Pancreas (tissue), 10 donors: ENCODE measurements at regions not wholly inside any gene's neighbourhood (a gene's known extent, or its start where the extent isn't known, plus 50 kb on each side); places are given as distances from the start of the nearest gene placed in this dataset.
A peak's percentile ranks its signal among the peaks of the same experiment; 100 is the strongest.

Source experiments
- ATAC-seq, 4 donors: fragments of 200-7000 bp; cut with Tn5 transposase; one replicate each; pipeline versions ENCODE4 v1.8.0 to v1.9.1; 2020; ENCODE audit warnings: mild to moderate bottlenecking in 4 of 4, moderate library complexity in 4 of 4
- DNase-seq, 6 donors: peaks; one replicate each; pipeline ENCODE4 v3.0.0-alpha.2; 2020
- FAIRE-seq: peaks from 2 replicates; lab custom pipeline; 2012; peaks lifted over from hg19 to GRCh38; lab: Jason Lieb, UNC
- H3K27ac ChIP-seq, 4 donors: fragments of 200-600 bp; sonication (generic); 1 replicate in 3 of 4; 2 replicates in 1 of 4; pipeline versions ENCODE4 v1.5.0 to v1.8.0; 2020
- H3K27me3 ChIP-seq, 4 donors: fragments of 200-600 bp; one replicate each; pipeline ENCODE4 v1.8.0; 2021
- H3K36me3 ChIP-seq, 3 donors: fragments of 200-600 bp; sonication (generic) in 1 of 3; one replicate each; pipeline versions ENCODE4 v1.5.0 to v1.8.0; 2020 to 2021
- H3K4me1 ChIP-seq, 3 donors: fragments of 200-600 bp; one replicate each; pipeline ENCODE4 v1.8.0; 2021
- H3K4me3 ChIP-seq, 4 donors: fragments of 200-600 bp; sonication (generic) in 2 of 4; one replicate each; pipeline versions ENCODE4 v1.5.0 to v1.8.0; 2020 to 2021
- H3K9me3 ChIP-seq, 4 donors: fragments of 200-600 bp; one replicate each; pipeline ENCODE4 v1.8.0; 2021
- WGBS, 2 donors: extraction: QIAGEN DNeasy Blood & Tissue Kit; methylation state at CpG; one replicate each; pipeline ENCODE4 v1.1.7; 2013; 5-methylcytosine and 5-hydroxymethylcytosine counted together
- intact Hi-C, 3 donors: fragments of 100-400 bp; cut with DNase I; formaldehyde crosslinking; loops; one replicate each; pipeline versions ENCODE4 v1.11.1 to v1.14.2; 2022
- TF ChIP-seq, protein P1 (sequence below), 4 donors: fragments of 200-600 bp; sonication (generic) in 3 of 4; IDR thresholded peaks; one replicate each; pipeline versions ENCODE4 v1.5.0 to v1.8.0; 2021; ENCODE audit warnings: antibody characterized with exemption in 4 of 4
- donor health status: healthy with polysubstance abuse.
- donor health status: DM: no; HTN: no; CAD: no; lungs with moderate emphysema.
- donor health status: DM: no; HTN: no; CAD: no.
- donor health status: control.
- donor health status: control.
- donor health status: Bipolar disorder and iron deficiency.
- donor health status: DM: yes; HTN: yes; CAD: no.
- donor health status: DM: no; HTN: no; CAD: no.
- donor health status: DM: no; HTN: no; CAD: no.
- donor health status: DM: yes; HTN: yes; CAD: no.

DNA sequence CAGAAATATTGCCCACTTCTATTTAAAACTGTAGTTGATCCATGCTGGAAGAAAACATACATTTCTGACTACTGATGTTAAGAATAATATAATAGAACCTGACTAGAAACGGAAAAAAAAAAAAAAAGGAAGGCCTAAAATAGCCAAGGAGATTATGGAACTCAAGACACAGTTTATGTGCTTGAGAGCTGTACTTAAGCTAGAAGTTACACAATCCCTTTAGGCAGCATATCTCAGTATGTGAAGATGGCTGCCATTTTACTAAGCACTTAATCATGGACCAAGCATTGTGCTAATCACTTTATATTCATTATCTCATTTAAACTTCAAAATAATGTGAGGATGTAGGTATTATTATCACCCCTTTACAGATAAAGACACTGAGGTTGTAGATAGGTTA is 73.0 kb upstream of the NR4A3 start:
- TF ChIP-seq, protein P1, sequence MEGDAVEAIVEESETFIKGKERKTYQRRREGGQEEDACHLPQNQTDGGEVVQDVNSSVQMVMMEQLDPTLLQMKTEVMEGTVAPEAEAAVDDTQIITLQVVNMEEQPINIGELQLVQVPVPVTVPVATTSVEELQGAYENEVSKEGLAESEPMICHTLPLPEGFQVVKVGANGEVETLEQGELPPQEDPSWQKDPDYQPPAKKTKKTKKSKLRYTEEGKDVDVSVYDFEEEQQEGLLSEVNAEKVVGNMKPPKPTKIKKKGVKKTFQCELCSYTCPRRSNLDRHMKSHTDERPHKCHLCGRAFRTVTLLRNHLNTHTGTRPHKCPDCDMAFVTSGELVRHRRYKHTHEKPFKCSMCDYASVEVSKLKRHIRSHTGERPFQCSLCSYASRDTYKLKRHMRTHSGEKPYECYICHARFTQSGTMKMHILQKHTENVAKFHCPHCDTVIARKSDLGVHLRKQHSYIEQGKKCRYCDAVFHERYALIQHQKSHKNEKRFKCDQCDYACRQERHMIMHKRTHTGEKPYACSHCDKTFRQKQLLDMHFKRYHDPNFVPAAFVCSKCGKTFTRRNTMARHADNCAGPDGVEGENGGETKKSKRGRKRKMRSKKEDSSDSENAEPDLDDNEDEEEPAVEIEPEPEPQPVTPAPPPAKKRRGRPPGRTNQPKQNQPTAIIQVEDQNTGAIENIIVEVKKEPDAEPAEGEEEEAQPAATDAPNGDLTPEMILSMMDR (IDR thresholded peaks at IDR 0.05) = no peak
- no peaks in the 10 kb centered on the region for H3K27me3 ChIP-seq
- intact Hi-C loops = no loop called here
- 75 to 88% methylated on average over 1 of the region's 1 CpG for WGBS, 2 donors
- no peak for DNase-seq
- H3K4me1 ChIP-seq = no peaks in the 10 kb centered on the region
- no peak overlapping the region for H3K27ac ChIP-seq
- H3K9me3 ChIP-seq = no peaks in the 10 kb centered on the region
- H3K4me3 ChIP-seq = no peak overlapping the region
- peak in 1 of 4 donors; percentile 32 for ATAC-seq
- FAIRE-seq = no peak
- H3K36me3 ChIP-seq = no peaks in the 10 kb centered on the region

DNA sequence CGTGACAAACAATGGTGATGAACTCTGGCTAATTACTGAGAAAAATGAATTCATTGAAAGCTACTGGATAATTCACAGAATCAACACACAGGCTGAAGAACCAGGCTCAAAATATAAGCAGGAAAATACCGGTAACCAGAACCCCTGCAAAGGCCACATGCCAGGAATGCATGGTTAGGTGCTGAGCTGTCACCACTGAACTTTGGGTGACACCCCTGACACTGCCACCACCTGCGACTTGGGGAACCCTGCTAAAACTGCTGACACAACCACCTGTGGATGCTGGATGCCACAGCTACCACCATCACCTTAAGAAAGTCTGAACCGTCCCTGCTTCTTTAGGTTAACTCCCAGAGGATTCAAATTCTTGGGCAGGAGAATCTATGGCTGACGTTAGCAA is 72.0 kb upstream of the NR4A3 start:
- intact Hi-C loops = no loop called here
- ATAC-seq (no peak), FAIRE-seq (no peak), DNase-seq (no peak)
- TF ChIP-seq, protein P1 (IDR thresholded peaks at IDR 0.05) = no peak
- no peaks in the 10 kb centered on the region for H3K27me3 ChIP-seq
- H3K4me1 ChIP-seq = no peaks in the 10 kb centered on the region
- H3K4me3 ChIP-seq = no peak overlapping the region
- no peak overlapping the region for H3K27ac ChIP-seq
- 79 to 82% methylated on average over 5 of the region's 5 CpGs for WGBS, 2 donors
- no peaks in the 10 kb centered on the region for H3K9me3 ChIP-seq
- H3K36me3 ChIP-seq = no peaks in the 10 kb centered on the region

DNA sequence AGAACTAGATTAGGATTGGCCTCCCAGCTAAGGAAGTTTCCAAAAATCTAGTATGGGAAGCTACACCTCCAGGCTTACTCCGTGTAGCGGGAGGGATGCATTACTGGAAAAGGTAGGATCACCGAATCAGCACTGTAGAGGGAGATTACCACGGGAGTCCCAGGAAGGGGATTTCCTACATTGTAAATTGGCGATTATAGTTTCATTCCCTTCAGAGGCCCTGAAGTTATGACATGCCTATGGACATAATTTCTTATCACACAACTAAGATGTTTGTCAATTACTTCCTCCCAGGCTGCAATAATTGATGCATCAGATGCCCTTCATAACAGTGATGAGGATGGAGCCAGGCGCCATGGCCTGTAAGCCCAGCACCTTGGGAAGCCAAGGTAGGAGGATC is 71.2 kb upstream of the NR4A3 start:
- WGBS, 2 donors = 93 to 96% methylated on average over 6 of the region's 6 CpGs
- Histone ChIP-seq H3K9me3 (no peaks in the 10 kb centered on the region), H3K4me3 (no peak overlapping the region), H3K27ac (no peak overlapping the region), H3K4me1 (no peaks in the 10 kb centered on the region), H3K36me3 (no peaks in the 10 kb centered on the region), H3K27me3 (no peaks in the 10 kb centered on the region)
- ATAC-seq (no peak), FAIRE-seq (no peak), DNase-seq (no peak)
- TF ChIP-seq, protein P1 (IDR thresholded peaks at IDR 0.05) = no peak
- intact Hi-C loops = no loop called here

DNA sequence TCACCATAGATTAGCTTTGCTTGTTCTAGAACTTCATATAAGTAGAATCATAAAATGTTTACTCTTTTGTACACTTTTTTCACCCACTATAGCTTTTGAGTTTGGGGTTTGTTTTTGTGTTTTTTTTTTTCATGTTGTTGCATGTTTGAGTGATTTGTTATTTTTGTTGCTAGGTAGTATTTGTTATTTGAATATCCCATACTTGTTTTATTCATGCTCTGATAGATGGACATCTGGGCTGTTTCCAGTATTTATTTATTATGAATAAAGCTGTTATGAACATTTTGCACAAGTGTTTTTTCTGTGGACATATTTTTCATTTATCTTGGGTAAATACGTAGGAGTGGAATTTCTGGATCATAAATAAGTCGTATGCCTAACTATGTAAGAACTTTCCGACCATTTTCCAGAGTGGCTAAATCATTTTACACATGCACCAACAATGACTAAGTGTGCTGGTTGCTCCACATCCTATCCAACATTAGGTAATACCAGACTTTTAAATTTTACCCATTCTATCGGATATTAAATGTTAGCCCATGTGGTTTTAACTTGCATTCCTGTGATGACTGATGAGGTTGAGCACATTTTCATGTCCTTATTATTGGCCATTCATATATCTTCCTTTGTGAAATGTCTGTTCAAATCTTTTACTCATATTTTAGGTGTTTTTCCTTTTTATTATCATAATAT is 69.1 kb upstream of the NR4A3 start:
- WGBS, 2 donors = 66 to 69% methylated on average over 4 of the region's 4 CpGs
- Histone ChIP-seq H3K4me3 (no peak overlapping the region), H3K4me1 (no peaks in the 10 kb centered on the region), H3K36me3 (no peaks in the 10 kb centered on the region), H3K27ac (no peak overlapping the region), H3K9me3 (no peaks in the 10 kb centered on the region), H3K27me3 (no peaks in the 10 kb centered on the region)
- intact Hi-C loops = no loop called here
- no peak for FAIRE-seq
- no peak for DNase-seq
- no peak for ATAC-seq
- TF ChIP-seq, protein P1 (IDR thresholded peaks at IDR 0.05) = no peak

DNA sequence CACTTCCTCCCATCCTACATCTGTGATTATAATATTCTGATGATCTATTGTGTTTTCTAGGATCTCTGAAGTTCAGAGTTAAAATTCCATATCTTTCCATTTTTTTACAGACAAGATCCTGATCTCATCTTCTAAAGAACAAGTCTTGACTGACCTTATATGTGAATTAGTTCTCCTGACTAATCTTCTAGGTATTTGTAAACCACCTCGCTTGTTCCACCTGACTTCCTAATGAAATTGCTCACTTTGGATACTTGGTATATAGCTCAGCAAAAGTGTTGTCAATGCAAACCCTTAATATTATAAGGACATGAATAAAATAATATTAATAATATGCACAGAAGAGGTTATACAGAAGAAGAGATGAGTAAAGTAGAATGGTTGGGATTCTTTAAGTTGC is 68.2 kb upstream of the NR4A3 start:
- Histone ChIP-seq H3K27me3 (no peaks in the 10 kb centered on the region), H3K4me3 (no peak overlapping the region), H3K36me3 (no peaks in the 10 kb centered on the region), H3K27ac (no peak overlapping the region), H3K4me1 (no peaks in the 10 kb centered on the region), H3K9me3 (no peaks in the 10 kb centered on the region)
- whole genome bisulfite sequencing, 2 donors = 87 to 88% methylated on average over 1 of the region's 1 CpG
- ATAC-seq (no peak), FAIRE-seq (no peak), DNase-seq (no peak)
- TF ChIP-seq, protein P1 (IDR thresholded peaks at IDR 0.05) = no peak
- intact Hi-C loops = no loop called here
